SW 1271 (cell line): ENCODE measurements at regions not wholly inside any gene's neighbourhood (a gene's known extent, or its start where the extent isn't known, plus 50 kb on each side); places are given as distances from the start of the nearest gene placed in this dataset.
"Not testable (repeated sequence)": the region's sequence is repeated elsewhere in the genome, so short reads cannot be mapped to it uniquely, and the experiment has no call there.

ENCODE experiments used
- DNase-seq, 2 experiments: peaks; one replicate each; lab custom pipeline; 2025; lab: John Stamatoyannopoulos, UW

DNA sequence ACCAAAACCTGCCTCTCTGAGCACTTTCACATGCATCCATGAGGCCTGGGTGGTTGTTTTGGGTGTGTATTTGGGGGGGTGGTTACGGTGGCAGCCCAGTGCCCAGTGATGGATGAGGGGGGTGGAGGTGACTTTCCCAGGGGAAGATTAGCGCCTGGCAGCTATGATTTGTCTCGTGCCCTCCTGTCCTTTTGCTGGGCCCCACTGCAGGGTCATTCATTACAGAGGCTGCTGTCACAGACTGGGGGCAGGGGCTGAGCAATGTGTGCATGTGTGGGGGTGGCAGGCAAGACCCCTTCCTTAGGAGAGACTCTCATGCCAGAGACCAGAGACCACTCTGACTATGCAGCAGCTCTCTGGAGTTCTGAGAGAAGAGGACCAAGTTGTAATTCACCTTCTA is 93.7 kb downstream of the MRM1 start:
- DNase-seq = no peak

DNA sequence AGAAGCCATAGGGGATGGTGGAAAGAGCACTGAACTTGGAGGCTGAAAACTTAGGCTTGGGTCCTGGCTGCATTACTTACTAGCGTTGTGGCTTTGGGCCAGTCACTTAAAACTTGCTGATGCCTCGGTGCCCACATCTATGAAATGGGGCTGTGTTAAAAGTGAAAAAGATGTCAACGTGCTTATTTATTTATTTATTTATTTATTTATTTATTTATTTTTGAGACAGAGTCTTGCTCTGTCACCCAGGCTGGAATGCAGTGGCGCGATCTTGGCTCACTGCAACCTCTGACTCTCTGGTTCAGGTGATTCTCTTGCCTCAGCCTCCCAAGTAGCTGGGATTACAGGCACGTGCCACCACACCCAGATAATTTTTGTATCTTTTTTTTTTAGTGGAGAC is 94.3 kb downstream of the MRM1 start:
- DNase-seq = not testable (repeated sequence)

DNA sequence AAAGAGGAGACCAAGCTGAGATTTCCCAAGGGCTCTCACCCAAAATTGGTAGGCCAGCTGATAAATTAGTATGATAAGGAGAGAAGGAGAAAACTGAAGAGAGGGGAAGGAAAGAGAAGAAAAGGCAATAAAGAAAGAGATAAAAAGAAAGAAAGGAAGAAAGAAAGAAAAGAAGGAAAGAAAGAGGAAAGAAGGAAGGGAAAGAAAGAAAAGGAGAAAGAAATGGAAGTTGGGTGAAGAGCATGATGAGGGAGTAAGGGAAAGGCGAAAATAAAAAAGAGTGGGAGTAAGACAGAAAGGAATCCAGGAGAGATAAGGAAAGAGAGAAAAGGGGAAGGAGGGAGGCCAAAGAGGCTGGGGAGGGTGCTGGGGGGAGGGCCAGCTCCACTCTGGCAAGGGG is 95.4 kb downstream of the MRM1 start:
- DNase-seq = no peak

DNA sequence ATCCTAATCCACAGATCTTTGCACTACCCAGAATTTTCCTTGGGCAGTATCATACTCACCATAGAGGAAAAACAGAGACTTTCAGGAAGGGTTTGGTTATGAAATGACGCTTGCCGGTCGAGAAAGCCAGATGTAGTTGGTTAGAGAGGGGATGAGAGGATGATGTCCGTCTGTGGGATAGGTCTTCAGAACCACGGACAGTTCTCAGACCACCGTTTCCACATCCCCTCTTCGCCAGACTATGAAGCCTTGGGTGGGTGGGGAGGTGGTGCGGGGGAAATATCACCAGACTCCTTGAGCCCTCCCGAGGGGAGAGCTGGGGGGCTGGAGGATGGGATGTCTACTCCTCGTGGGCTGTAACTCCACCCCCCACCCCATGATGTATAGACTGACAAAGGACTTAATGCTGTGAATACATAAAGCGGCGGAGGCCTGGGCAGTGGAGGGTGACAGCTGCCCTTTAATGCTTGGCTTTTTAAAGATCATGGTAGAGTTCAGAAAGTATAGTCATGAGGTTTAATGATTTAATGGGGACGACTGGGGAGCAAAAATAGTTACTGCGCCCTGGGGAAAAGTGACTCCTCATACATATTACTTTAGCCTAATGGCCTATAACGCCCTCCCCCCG is 96.6 kb downstream of the MRM1 start:
- DNase-seq = no peak

DNA sequence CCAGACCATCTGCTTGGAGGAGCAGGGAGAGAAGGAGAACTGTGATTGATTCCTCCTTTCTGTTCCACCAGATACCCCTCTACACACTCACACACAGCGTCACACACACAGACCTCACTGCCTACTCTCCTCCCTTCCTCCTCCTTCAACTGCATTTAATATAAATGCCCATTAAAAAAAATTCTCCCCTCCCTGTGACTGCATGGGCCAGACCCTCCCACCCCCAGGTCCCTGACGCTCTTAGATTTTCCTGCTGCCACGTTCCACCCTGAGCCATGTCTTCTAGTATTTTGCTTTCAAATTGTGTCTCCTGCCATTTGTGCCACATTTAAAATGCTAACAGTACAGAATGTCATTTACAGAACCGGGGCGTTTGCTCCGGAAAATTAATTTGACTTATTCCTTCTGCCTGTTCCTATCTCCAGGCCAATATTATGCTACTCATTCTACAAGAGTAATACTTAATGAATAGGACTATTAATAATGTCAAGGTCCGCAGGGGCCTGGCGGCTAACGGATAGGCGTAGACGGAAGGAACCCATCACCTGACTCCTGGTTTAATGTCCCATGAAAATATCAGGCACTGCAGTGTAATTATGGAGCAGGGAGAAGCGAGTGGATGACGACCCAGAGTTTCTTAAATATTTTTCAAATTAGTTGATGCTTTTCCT is 100.2 kb downstream of the MRM1 start:
- DNase-seq = no peak

DNA sequence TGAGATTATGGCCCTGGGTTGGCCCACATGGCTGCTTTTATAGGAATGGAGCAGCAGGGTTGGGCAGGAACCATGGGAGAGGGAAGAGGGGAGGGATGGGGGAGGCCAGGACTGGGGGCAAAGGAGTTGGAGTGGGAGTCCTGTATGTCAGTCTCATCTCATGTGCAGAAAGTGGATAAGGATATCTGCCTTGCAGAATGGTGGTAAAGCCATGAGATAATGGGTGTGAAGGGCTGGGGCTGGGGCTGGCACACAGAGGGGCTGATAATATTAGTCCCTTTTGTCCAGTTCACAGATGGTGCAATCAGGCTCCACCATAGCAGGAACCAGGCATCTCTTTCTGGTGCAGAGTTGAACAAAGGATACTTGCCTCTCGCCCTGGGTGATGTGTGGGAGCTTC is 101.3 kb downstream of the MRM1 start:
- no peak for DNase-seq

DNA sequence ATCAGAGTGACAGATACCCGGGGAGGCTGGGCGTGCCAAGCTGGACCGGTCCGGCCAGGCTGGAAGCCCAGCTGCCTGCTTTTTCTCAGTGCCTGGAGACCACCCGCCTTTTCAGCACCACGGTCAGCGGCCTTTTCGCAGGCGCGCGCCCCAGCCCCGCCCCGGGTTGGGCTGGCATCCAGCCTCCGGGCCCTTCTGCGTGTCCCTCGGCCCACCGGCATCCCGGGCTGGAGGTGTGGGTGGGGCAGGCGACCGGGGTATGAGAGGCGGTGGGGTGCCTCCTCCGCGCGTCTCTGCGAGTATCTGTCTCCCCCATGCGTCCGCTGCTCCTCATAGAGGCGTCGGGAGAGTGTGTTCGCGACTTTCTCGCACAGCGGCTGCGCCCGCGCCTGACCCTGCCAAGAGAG is 102.5 kb downstream of the MRM1 start:
- DNase-seq = no peak

DNA sequence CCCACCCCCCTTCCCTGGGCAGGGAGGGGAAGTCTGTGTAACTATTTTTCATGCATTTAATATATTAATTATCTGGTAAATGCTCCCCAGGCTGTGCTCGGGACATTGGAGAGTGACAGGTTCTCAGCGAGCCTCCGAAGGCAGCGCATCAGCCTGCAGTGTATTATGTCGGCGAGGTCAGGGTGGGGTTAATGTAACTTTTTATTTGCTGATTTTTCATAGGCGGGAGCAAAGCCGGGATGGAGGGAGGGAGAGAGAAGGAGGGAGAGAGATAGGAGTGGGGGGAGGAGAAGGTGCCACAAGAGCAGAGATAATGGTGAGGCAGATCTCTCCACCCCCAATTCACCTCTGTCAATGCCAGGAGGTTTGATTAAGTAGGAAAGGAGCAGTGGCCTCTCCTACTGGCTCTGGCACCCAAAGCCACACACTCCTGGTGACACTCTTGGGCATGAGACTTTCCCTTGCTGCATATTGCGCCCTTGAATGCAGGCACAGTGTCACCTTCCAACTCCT is 104.0 kb downstream of the MRM1 start:
- no peak for DNase-seq

DNA sequence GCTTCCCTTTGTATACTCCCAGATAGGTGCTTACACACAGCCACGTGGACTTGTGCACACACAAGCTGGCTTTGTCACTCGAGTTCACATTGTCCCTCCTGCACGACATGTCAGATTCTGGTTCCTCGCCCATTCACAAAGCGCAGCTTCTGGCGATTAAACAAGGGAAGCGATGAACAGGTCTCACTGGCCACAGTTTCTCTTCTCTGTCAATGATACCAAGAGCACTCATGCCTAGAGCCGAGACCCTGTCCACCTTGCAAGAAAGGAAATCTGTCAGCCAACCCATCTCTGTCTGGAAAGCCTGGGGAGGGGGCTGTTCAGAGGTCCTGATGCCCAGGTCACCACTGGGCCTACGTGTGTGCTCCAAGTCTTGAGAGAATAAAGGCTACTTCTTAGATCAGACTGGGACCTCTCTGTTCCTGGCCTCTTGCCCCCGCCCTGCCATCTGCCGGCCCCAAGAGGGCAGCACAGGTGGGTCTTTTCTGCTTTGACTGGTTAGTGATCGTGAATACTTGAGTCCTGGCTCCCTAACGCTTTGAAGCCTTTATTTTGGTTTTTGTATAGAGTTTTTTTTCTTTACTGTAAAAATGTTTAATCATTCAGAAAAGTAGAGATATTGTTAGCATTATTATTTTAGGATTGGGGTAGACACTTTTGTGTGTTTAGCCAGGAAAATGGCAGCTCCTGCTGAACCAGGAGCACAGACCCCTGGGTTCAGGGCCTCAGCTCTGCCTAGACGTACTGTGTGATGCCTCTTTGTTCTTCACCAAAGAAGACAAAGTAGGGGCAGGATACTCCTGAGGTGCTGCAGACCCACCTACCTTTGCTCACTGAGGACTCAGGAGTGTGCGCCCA is 104.7 kb downstream of the MRM1 start:
- peak in 1 of 2 experiments; percentile 40 for DNase-seq

DNA sequence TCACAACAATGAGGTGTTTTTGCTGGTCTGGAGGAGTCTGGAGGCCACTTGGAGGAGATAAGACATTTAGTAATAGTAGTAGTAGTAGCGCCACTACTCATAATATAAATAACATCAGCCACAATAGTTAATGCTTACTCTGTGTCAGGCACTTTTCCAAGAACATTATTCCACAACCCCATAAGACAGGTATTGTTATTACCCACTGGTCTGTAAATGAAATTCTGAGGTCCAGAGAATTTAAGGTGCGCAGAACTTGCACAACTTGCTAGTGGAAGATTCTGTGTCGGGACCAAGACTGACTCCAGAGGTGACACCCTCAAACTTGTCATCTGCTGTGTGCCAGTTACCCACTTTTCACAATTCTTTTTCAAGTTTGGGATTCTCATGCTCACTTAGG is 106.5 kb downstream of the MRM1 start:
- DNase-seq = no peak

DNA sequence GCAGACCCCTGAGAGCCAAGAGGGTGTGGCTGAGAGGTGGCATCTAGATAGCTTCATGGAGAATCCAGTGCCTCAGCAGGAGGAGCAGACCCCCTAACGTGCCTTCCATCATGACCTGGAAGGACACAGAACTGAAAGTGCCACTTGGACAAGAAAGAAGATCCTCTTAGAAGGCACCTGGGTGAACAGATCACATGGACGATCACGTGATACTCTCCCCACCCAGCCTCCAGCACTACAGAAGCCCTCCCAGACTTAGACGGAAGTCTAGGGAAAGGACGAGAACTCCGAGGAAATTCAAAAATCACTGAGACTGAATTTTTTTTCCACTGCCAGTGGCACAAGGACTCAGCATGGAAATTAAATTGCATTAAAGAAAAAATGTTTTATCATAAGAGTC is 113.4 kb downstream of the MRM1 start:
- no peak for DNase-seq

DNA sequence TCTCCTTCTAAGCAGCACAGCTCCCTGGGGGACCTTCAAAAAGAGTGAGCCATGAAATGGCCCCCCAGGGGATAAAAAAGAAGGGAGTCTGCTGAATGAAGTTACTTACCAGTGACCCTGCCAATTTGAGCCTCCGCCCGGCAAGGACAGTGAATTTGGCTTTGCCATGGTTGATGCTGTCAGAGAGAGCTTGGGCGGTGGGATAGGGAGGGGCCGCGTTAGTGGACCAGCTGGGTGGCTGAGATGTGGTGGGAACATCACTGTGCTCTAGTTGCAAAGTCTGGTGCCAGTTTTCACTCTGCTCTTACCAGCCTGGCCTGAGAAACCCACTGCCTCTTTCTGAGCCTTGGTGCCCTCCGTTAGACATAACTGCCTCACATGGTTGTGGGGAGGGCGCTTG is 114.6 kb downstream of the MRM1 start:
- no peak for DNase-seq

DNA sequence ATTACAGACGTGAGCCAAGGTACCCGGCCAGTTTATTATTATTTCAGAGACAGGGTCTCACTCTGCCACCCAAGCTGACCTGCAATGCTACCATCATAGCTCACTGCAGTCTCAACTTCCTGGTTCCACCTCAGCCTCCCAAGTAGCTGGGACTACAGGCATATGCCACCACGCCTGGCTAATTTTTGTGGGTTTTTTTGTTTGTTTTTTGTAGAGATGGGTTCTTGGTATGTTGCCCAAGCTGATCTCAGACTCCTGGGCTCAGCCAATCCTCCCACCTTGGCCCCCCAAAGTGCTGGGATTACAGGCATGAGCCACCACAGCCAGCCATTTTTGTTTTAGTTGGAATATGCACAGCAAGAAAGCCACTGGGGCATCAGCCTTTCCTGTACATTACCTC is 115.7 kb downstream of the MRM1 start:
- DNase-seq = no peak

DNA sequence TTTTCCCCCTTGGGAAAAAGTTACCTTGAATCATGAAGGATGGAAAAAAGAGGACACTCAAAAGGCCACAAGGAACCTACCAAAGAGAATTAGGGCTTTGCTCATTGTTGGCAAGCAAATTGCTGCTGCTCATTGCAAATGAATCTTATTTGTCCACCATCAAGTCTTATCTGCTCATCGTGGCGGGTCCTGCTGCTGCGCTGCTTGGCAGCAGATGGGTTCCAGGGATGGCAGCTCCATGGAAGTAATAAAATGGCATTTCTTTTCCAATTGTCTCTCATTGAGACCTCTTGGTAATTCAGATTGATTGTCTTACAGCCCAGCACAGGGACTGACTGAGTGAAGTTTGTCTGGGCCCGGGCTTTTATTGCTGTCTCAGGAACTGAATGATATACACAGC is 118.7 kb downstream of the MRM1 start:
- DNase-seq = no peak

DNA sequence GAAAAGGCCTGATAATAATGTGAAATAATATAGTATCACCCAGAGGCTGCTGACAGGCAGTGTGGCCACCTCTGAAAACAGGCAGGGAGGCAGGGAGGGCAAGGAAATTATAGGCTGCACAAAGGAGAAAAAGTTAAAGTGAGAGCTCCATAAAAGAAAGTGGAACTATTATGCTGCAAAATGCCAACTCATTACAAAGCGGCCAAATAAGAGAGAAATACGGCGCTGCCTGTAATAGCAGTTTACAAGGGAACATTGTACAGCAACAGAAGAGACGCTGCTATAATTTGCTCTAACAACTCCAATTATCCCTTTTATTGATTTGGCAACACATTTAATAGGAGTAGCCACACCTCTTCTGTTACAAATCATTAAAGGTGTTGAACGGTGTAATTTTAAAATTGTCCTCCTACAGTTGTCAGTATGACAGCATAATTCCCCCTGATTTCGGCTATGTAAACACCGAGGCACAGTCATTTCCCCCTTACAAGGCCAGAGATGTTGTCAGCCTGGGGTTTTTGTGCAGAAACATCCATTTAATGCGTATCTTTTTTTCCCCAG is 120.3 kb downstream of the MRM1 start:
- DNase-seq = no peak

DNA sequence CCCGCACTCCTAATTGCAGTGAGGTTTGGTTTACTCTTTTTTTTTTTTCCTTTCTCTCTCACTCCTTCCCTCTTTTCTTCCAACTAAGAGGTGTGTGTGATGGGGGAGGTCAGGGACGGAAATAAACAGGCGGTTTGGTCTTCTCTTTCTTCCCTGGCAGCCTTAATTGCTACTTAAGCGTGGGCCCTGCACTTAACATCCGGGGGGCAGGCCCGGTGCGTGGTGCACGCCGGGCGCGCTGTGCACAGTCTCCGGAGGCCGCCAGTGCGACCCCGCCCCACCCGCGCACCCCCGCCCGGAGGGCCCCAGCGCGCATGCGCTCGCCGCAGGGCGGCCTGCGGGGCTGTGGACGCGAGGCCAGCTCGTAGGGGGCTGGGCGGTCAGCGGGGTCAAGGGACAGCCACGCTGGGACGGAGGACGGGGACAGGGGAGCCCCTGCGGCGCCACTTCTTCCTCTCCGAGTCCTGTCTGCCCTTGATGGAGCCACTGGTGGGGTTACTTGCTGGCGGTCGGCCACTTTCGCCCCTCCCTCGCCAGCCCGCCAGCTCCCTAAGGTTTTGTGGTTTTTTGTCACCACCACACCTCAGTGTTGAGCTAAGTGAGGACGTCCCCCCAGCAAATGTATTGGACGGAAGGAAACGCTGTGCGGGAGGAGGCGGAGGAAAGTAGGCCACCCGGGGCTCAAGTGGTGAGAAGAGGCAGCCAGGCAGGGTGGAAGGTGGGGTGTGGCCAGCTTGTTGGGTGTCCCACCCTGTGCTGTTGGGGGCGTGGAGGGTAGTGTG is 120.9 kb downstream of the MRM1 start:
- no peak for DNase-seq

DNA sequence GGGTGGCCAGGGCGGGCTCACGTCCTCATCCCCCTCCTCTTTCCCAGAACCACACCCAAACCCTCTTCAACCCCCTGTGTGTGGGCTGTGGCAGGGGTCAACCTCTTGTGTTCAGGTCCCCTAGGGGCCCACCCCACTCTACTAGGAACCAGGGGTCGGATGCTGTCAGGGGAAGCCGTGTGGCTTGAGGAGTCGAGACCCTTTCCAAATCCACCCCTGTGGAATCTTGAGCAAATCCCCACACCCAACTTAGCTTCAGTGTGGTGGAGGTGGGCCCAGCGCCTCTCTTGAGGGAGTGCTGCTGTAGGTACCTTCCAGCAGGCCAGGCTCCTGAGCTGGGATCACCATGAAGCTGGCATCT is 121.5 kb downstream of the MRM1 start:
- DNase-seq = no peak

DNA sequence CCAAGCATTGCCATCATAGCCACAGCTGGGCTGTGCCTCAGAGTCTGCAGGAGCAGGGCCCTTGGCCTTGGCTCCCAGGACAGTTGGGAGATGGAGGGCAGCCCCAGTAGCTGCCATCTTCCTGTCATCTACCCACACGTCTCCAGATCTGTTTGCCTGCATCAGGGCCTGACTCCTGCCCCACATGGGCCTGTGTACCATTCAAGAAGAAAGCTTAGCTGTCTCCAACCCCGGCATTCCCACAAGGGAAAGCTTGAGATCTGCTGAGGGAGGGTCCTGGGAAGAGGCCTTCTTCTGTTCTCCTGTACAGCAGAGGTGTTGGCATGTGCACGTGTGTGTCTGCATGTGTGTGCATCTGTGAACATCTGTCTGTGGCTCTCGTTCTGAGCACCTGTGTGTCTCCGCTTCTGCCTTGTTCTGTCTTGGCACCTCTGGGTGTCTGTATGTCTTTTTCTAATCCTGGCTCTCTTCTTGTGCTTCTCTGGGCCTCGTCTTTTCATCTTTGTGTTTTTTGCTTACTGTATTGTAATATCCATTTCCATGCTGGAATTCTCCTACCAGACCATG is 122.2 kb downstream of the MRM1 start:
- no peak for DNase-seq

DNA sequence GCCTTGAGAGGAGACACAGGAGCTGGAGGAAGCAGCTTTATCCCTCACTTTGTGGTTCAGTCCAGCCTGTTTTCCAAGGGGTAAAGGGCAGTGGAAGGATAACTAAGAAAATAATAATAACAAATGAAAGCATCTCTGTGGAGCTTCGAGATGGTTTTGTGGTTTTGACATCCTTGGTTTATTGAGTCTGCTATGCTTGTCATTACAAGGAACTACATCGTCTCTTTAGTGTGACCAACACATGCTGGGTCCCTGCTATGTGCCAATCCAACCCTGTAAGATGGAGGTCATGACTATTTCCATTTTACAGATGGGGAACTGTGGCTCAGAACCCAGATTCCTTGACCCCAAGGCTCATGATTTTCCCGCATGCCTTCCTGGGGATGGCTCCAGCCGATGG is 124.8 kb downstream of the MRM1 start:
- DNase-seq = no peak

DNA sequence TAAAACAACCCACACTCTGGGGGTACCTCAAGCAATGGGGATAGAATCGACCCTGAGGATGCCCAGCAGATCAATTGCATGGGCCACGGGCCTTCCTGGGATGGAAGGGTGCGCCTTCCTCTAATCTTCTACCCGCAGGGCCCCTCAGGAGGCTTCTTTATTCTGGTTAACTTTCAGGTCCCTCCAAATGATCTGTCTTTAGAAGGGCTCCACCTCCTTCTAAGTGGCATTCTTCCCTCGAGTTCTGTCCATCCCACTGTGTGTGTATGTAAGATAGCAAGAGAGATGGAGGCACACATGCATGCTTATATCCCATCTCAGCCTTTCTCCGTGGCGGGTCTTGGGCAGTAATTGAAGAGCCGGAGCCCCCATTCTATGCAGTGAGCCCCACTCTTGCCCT is 125.7 kb downstream of the MRM1 start:
- no peak for DNase-seq

DNA sequence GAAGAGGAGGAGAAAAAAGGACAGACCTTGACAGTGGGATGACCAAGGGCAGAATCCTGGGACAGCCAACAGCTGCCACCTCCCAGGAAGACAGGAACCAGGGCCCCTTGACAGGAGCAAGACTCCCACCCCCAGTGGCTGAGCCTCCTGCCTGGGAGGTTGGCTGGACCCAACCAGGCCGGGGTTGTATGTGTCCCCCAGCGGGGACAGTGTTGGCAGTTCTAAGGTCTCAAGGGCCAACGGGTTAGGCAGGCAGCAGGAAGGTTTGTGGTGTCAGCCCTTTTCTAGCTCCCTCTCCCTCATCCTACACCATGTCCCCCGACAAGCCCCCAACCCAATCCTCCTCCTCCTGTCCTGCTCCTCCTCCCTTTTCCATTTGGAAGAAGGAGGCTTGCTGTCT is 126.2 kb downstream of the MRM1 start:
- no peak for DNase-seq
